A673 (cell line): ENCODE measurements at regions not wholly inside any gene's neighbourhood (a gene's known extent, or its start where the extent isn't known, plus 50 kb on each side); places are given as distances from the start of the nearest gene placed in this dataset.
A peak's percentile ranks its signal among the peaks of the same experiment; 100 is the strongest.

Experiments used
- BruUV-seq: library from RNA; stranded (reverse); fragments of 400-500 nt; replicated peaks from 2 replicates; lab custom pipeline; 2021; lab: Mats Ljungman, UMichigan
- CTCF ChIA-PET: fragments of 300-600 bp; sonication (Branson Sonifier 250); formaldehyde crosslinking; loops from one replicate; lab custom pipeline; 2022; ENCODE audit warnings: antibody characterized with exemption; lab: Charles Lee
- POLR2A ChIA-PET: fragments of 300-600 bp; sonication (Branson Sonifier 250); formaldehyde crosslinking; loops from one replicate; lab custom pipeline; 2022; ENCODE audit warnings: antibody characterized with exemption; ENCODE audit not compliant: low non-redundant PET; lab: Charles Lee
- DNase-seq: peaks from one replicate; pipeline ENCODE4 v3.0.0-alpha.2; 2015; ENCODE audit warnings: low spot score
- H3K27ac ChIP-seq: fragments of 200-600 bp; sonication (generic); 2 replicates; pipeline ENCODE4 v1.5.1; 2016; ENCODE audit warnings: mixed run types, low read depth, mild to moderate bottlenecking, mixed read lengths, antibody characterized with exemption, low read length; ENCODE audit not compliant: poor library complexity, severe bottlenecking
- H3K27me3 ChIP-seq: fragments of 200-600 bp; sonication (generic); replicated peaks from 2 replicates; pipeline ENCODE4 v1.6.1; 2017; ENCODE audit warnings: mixed run types, low read depth, mild to moderate bottlenecking, mixed read lengths, antibody characterized with exemption, low read length; ENCODE audit not compliant: insufficient read depth, poor library complexity
- H3K36me3 ChIP-seq: fragments of 200-600 bp; sonication (generic); 2 replicates; pipeline ENCODE4 v1.6.1; 2016; ENCODE audit warnings: mixed run types, mild to moderate bottlenecking, mixed read lengths, antibody characterized with exemption, low read length; ENCODE audit not compliant: insufficient read depth, poor library complexity, severe bottlenecking
- H3K4me1 ChIP-seq: fragments of 200-600 bp; sonication (generic); 2 replicates; pipeline ENCODE4 v1.6.1; 2017; ENCODE audit warnings: mixed run types, mild to moderate bottlenecking, mixed read lengths, antibody characterized with exemption, low read length; ENCODE audit not compliant: insufficient read depth, poor library complexity, severe bottlenecking
- H3K4me3 ChIP-seq: fragments of 200-600 bp; sonication (generic); 2 replicates; pipeline ENCODE4 v1.5.1; 2016; ENCODE audit warnings: low read depth, mixed run types, mild to moderate bottlenecking, mixed read lengths, low read length; ENCODE audit not compliant: poor library complexity, severe bottlenecking
- H3K9me3 ChIP-seq: fragments of 200-600 bp; sonication (generic); 2 replicates; pipeline ENCODE4 v1.6.1; 2016; ENCODE audit warnings: mixed run types, low read depth, mild to moderate bottlenecking, mixed read lengths, antibody characterized with exemption, low read length; ENCODE audit not compliant: poor library complexity, severe bottlenecking
- CTCF ChIP-seq: fragments of 300-800, 200-600 bp; sonication (generic); conservative IDR thresholded peaks from 2 replicates; pipeline ENCODE4 v1.5.1; 2017; ENCODE audit warnings: low read depth, mild to moderate bottlenecking, antibody characterized with exemption, low read length, moderate library complexity, mixed read lengths
- EZH2 ChIP-seq: fragments of 200-600 bp; sonication (generic); IDR thresholded peaks from 2 replicates; pipeline ENCODE4 v1.6.1; 2017; ENCODE audit warnings: borderline replicate concordance, low read depth, mild to moderate bottlenecking, mixed read lengths, antibody characterized with exemption, low read length; ENCODE audit not compliant: poor library complexity, severe bottlenecking
- intact Hi-C: fragments of 100-400 bp; cut with micrococcal nuclease; formaldehyde crosslinking; loops from one replicate; pipeline ENCODE4 v1.10.0; 2022; ENCODE audit not compliant: unreplicated experiment

DNA sequence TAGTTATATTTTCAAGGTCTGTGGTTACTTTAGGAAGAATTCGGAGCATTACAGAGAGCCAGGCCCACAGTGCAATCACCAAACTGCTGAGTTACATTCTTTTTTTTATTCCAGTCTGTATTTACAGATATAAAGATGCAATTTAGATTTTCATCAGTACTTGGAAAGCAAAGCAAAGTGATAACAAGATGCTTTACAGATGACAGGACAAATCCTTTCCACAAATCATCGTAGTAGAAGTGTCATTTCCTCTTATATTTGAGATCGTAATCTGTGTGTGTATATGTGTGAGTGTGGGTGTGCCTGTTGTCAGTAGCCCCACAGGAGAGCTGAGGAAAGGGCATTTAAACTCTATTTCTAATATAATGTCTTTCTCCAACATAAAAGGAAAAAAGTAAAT, 1893.7 kb downstream of the STIM2 start:
- Histone ChIP-seq H3K27me3 (no peaks in the 10 kb centered on the region), H3K4me1 (peaks cover 3% of the 10 kb centered on the region), H3K9me3 (no peaks in the 10 kb centered on the region), H3K27ac (no peak overlapping the region), H3K36me3 (no peaks in the 10 kb centered on the region), H3K4me3 (no peak overlapping the region)
- POLR2A ChIA-PET = no interaction called here
- intact Hi-C loops = no loop called here
- TF ChIP-seq EZH2 (no peak), CTCF (no peak)
- BruUV-seq = no TSS peak
- DNase-seq = peak; percentile 49
- CTCF ChIA-PET = no interaction called here

- H3K4me3 ChIP-seq = no peak overlapping the region
- ChIA-PET POLR2A (no interaction called here), CTCF (no interaction called here)
- TF ChIP-seq EZH2 = no peak
- no peak for TF ChIP-seq CTCF
- H3K4me1 ChIP-seq = peaks cover 3% of the 10 kb centered on the region
- intact Hi-C loops = no loop called here
- no peaks in the 10 kb centered on the region for H3K9me3 ChIP-seq
- no peaks in the 10 kb centered on the region for H3K36me3 ChIP-seq
- H3K27me3 ChIP-seq = no peaks in the 10 kb centered on the region
- no peak for DNase-seq
- BruUV-seq = no TSS peak
- no peak overlapping the region for H3K27ac ChIP-seq
Measured at GRCh38 chr4:28755081-28755480, 1894.4 kb downstream of the STIM2 start.

DNA sequence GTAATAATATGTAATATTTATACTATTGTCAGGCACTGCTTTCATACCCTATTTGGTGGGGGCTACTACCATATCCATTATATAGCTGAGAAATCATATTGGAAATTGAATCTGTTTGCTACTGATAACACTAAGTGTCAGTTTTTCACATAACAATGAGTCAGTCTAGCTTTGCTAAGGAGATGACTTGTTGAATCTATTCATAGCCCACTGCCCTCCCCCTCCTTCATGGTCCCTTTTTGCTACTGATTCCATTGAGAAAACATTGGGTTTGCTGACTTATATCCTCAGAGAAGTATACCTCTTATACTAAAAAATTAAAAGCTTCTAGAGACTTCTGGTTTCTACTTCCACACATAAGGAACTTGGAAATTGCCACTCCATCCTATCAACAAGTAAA, 1898.4 kb downstream of the STIM2 start:
- peaks cover 3% of the 10 kb centered on the region for H3K4me1 ChIP-seq
- no peak for DNase-seq
- no peak overlapping the region for H3K27ac ChIP-seq
- no peaks in the 10 kb centered on the region for H3K9me3 ChIP-seq
- intact Hi-C loops = no loop called here
- H3K27me3 ChIP-seq = no peaks in the 10 kb centered on the region
- no peak for TF ChIP-seq EZH2
- no peak for TF ChIP-seq CTCF
- ChIA-PET CTCF (no interaction called here), POLR2A (no interaction called here)
- no peak overlapping the region for H3K4me3 ChIP-seq
- BruUV-seq = no TSS peak
- no peaks in the 10 kb centered on the region for H3K36me3 ChIP-seq

DNA sequence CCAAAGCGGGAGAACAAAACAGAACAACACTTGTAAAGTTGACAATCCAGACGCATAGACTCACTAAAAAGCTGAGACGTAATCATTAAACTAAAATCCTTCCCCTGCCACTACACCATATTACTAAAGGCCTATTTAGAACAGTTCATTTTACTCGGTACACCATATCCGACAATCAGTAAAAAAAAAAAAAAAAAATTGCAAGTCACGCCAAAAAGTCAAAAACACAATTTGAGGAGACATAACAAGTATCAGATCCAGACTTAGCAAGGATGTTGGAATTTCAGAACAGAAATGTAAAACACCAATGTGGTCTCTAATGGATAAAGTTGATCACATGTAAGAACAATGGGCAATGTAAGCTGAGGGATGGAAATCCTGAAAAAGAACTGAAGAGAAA, 1899.4 kb downstream of the STIM2 start:
- Histone ChIP-seq H3K27me3 (no peaks in the 10 kb centered on the region), H3K27ac (no peak overlapping the region), H3K36me3 (no peaks in the 10 kb centered on the region), H3K4me1 (no peaks in the 10 kb centered on the region), H3K9me3 (no peaks in the 10 kb centered on the region), H3K4me3 (no peak overlapping the region)
- BruUV-seq = no TSS peak
- ChIA-PET CTCF (no interaction called here), POLR2A (no interaction called here)
- TF ChIP-seq CTCF (no peak), EZH2 (no peak)
- intact Hi-C loops = no loop called here
- DNase-seq = no peak
